HG02885 (cell line): ENCODE measurements at regions not wholly inside any gene's neighbourhood (a gene's known extent, or its start where the extent isn't known, plus 50 kb on each side); places are given as distances from the start of the nearest gene placed in this dataset.

Source experiments
- ATAC-seq: cut with Tn5 transposase; IDR thresholded peaks from one replicate; pipeline ENCODE4 v1.9.1; 2021; ENCODE audit warnings: mild to moderate bottlenecking; ENCODE audit not compliant: unreplicated experiment, poor library complexity

DNA sequence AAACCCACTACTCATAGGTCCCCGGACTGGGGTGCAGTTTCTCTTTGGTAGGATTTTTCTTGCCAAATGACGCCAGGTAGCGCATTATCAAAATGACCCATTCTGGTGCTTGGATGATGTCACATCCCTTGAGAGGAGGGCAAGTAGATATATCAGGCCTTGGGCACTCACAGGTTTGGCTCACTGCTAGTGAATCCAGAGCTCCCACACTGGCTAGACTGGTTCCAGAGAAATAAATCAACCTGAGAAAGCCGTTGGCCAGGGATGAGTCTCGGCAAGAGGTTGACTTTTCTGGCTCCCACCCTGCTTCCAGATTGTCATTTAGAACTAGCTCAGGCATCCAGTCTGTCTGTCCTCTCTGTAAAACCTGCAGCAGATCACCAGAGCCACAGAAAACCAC lies 188.4 kb upstream of the MAF start:
- ATAC-seq, result no peak

DNA sequence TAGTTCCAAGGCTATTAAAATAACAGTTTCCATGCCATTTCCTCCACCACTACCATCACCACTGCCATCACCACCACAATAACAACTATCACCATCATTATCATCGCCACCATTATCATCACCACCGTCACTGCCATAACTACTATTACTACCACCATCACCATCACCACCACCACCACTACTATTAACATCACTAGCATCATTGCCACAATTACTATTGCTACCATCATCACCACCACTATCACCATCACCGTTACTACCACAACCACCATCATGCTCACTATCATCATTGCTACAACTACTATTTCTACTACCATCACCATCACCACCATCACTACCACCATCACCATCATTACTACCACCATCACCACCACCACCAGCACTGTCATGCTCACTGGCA lies 185.9 kb upstream of the MAF start:
- ATAC-seq, result no peak

DNA sequence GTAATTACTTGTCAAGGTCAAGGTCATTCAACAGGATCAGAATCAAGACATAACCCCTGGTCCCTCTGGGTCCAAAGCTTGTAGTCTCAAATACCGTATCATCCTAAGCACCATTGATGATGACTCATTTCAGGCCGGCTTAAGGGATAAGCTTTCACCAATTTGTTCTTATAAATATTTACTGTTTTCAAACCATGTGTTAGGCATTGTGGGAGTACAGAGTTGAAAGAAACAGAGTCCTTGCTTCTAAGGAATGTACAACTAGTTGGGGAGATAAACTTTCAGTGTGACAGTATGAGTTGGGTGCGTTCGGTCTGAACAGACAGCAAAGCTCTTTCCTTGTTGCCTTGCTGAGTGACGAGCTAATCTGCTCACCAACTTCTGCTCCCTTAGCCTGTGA lies 183.5 kb upstream of the MAF start:
- ATAC-seq, result no peak

DNA sequence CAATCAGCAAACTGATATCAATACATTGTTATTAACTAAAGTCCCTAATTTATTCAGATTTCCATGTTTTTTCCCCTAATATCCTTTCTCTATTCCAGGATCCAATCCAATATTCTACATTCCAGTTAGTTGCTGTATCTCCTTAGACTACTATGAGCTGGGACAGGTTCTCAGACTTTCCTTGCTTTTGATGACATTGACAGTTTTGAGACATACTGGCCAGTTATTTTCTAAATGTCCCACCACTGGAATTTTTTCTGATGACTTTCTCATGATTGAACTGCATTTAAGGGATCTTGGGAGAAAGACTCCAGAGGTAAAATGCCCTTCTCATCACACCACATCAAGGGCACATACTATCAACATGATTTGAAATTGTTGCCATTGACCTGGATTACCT lies 177.1 kb upstream of the MAF start:
- ATAC-seq, result no peak

DNA sequence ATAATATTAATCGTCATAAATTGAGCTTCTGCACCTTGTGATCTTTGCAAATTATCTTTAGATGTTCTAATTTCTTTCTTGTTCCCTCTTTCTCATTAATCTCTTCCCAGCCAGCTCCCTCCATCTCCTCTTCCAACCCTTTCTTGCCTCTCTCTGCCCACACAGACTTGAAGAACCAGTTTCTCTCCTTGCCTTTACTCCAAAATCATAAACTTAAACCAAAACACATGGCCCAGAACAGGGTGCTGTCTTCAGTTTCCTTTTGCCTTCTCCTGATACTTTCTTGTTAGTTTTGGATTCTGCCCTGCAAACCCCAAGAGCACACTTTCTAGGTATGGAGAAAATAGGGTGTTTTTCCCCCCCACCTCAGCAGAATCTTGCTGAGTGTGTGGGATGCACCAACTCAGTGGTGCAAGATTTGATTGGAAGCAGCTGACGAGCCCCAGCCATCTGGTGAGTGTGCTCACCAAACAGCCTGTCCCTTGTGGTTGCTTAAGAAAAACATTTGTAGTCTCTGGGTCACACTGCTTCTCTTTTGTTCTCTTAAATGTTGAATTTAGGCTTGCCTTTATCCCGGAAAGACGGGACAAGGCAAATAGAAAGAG lies 175.8 kb upstream of the MAF start:
- ATAC-seq, result no peak

DNA sequence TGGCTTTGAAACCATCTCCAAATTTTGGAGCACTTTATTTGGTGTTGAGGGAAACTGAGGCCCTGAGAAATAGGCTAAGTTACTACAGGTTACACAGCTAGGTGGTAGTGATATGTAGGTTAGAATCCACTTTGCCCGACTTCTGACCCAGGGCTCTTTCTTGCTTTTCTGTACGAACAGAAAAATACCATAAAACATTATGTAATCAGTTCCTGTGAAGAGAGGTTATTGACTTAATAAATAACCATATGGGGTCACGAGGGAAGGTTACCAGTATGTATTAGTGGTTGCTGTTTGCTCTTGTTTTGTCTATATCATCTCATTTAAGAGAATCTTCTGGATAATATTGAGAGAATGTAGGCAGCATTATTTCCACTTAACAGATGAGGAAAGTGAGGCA lies 172.2 kb upstream of the MAF start:
- no peak for ATAC-seq

DNA sequence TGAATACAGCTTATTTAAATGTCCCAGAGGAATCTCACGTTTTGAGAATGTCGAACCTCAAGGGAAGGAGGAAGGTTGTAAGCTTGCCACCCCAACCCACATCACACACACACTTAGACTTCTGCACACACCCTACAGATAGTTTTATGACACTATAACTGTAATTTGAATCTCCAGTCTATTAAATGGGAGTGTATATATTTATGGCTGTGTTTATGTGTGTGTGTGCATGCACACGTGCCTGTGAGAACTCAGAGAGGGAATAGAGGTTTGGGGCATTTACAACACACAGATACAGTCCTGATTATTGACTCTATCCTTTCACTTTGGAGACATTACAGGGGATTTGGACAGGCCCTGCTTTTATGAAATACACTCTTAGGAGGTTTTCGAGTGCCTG lies 171.5 kb upstream of the MAF start:
- no peak for ATAC-seq

DNA sequence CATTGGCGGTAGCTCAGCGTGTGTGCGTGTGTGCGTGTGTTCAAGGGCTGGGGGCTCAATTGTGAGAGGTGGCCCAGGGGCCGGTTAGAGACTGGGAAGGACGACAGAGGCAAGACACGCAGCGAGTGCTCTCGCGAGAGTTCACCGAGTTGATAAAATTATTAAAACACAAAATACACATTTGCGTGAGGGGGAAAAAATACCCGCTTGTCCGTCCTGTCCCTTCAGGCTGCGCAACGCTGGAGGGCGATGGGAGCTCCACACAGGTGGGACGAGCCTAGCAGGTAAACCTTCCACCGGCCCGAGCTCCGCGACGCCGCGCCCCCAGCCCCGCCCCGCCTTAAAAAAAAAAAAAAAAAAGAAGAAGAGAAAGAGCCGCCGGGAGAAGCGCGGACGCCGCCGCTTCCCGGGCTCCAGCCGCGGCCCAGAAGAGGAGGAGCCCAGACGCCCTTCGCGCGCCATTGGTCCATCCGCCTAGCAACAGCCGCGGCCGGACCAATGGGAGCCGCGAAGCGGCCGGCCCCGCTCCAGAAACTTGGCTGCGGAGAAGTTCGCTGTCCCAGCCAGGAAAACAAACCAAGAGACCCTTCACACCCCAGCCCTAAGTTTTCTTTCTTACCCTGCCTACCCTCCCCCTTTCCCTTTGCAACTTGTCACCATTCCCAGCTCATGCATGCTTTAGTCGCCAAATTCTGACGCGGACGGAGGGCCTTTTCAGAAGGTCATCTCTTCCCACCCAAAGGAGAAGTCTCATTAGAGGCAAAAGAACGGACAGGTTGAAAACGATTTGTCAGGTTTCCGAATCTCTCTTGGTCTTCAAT lies 169.9 kb upstream of the MAF start:
- peak; percentile 100 for ATAC-seq

DNA sequence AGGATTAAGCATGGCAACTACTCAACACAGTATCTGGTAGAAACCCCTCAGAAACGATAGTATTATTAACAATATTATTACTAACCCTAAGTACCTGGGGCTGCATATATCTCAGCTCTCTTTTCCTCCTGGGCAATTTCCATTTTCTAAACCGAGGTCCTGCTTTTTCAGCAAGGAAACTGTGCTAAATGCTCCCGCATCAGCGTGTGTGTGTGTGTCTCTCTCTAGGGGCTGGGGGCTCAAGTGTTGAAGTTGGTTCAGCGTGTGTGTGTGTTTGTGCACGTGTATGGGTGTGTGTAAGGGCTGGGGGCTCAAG lies 169.3 kb upstream of the MAF start:
- ATAC-seq, result no peak

DNA sequence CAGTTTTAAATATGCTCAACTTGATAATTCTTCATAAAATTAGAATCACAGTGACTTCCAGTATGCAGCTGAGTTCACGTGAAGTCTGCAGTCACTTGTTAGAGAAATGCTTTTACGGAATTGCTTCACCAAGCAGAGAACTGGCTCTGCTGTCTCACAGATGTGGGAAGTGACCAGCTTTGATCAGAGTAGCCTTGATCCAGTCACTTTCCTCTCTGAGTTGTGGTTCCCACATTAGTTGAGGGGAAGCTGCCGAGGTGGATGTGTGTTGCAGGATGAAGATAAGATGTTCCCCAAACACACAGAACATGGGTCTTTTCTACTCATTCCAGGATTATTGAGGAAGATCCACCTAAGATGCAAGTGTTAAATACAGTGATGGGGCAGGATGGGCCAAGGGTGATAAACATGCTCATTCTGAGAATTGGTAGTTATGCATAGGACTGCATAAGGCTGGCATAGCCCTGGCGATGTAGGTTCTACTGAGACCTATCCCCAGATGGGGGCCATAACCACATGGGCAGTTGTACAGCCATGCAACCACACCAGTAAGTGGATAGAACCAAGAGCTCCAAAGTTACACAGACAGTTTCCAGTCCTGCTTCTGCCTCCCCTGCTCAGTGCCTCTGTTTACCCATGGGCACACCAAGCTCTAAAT lies 168.9 kb upstream of the MAF start:
- no peak for ATAC-seq

DNA sequence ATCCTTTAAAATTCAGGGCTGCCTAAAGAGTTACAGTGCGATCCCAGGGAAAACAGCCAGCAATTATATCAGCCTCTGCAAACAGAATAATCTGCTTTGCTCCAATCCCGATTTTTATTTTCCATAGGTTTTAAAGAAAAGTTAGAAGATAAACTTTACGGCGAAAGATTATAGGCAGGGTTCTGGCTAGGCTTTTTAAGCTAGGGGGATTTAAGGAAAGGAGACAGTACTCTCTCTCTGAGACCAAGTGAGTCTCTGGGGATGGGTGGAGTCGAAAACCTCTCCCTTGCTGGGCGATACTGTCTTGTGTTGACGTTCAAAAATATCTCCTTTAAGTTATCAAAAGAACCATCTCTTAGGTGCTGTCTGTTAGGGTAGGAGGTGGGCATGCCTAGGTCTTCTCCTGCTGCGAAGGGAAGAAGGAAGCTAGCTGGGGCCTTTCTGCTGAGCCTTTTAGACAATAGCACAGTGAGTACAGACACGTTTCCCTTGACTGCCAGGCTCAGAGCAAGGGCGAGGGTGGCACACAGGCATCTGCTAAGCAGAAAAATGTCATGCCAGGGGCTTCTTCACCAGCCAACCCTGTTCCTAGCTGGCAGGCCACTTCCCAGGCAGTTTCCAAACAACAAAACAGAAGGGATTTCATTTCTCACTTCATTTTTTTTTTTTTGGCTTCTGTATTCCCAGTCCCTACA lies 167.9 kb upstream of the MAF start:
- no peak for ATAC-seq

DNA sequence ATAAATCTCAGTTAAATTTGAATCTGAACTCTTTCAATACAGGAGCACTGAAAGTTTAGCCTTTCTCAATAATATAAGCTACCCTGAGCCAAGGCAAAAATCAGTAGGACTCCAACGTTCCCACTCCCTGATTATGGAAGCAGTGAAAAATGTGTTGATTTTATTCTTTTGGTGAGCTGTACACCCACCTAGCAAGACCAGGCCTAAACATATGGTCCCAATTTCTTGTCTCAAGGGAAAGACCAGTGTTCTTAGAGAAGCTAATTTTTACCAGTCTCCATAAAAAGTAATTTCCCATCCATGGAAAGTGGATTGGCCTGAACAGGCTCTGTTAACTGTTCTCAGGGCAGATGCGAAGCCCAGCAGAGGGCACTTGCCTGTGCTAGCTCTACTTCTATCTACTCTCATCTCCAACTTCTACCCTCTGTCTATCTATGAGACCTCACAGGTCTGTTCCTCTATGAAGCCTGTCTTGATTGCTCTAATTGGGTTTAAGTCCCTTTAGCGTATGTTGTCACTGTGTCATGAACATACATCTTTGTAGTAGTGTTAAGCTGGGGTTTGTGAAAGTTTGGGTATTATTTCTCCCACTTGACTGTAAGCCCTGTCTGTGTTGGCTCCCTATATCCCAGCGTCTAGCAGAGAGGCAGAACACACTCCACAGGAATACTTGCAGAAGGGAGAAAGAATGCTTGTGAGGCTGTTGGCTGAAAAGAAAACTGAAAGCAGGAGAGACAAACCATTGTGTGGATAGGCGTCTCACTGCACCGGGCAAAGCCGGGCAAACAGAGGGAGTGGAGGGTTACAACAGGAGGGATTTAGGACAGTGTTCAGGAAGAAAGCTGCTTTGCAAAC lies 167.1 kb upstream of the MAF start:
- ATAC-seq, result no peak

DNA sequence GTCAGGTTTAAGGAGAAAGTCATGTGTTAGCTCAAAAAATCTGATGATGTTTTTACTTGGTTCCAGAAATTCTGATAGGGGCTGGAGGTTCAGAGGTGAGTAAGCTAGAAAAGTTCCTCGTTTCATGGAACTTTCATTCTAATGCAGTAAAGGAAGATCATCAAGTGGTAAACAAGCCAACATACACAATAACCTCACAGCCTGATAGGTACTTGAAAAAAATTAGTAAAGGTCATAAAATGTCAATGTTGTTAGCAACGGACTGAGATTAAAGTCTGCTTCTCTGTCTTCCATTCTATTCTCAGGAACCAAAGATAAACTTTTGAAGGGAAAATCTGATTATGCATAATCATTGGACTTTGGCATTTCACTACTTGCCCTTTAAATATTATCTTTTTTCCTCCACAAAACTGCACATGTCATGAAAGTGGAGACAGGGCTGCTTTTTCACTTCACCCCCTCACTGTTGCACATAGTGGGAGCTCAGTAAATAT lies 165.4 kb upstream of the MAF start:
- ATAC-seq, result no peak

DNA sequence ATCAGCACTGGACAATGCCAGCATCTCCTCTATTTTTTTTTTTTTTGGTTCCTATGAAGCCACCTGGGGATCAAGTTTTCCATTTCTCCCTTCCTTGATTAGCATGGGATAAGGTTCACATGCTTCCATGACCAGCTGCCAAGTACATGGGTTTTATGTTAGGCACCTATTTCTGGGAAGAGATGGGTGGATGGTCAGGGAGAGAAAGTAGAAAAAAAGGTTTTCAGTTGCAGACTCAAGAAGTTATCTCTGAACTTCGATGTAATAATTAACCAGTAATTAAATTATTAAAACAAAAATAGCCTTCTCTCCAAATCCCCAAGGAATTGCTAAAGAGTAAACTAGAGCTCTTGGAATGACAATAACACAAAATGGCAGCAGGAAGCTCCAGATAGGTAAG lies 164.9 kb upstream of the MAF start:
- ATAC-seq, result no peak

DNA sequence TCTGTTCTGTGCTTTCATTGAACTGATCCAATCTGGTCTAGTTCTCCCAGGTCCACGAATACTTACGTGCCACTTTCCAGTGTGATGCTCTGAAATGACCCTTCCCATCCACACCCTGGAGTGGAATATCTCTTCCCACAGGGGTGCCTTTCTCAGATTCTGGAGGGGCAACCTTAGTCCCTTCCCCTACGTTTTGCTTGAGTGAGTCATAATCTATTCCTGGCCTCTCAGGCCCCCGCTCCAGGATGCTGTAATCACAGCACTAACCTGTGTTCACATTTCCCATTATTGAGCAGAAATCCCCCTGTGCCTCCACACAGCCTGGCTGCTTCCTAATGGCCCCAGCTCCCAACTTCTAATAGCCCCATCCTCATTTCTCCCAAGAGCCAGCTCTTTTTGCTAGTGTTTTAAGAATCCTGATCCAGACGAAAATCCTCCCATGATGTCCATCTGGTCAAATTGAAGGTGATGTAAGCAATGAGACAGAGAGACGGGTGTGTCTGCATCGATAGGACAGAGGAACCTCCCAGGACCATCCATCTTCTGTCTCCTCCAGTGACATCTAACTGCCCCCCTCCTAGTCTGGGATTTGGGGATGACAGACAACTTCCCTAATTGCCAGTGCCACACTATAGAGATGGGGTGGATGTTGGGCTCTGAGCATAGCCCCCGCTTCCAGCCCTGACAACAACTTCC lies 164.0 kb upstream of the MAF start:
- no peak for ATAC-seq

DNA sequence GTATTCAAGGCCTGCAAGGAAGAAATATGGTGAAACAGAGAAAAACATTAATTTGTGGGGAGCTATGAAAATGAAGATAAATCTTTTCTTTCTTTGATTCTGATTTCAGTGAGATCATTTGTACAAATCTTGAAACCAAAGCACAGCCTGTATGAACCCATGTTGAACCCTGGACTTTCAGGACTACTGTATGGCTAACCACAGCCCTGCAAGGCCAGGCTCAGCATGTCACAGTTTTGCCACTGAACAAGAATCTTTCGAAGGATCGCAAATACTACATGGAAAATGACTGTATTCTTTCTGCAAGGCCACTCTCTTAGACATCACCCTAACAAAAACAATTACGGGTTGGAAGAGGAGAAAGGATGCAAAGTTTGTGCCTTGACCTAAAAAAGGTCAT lies 161.7 kb upstream of the MAF start:
- no peak for ATAC-seq

DNA sequence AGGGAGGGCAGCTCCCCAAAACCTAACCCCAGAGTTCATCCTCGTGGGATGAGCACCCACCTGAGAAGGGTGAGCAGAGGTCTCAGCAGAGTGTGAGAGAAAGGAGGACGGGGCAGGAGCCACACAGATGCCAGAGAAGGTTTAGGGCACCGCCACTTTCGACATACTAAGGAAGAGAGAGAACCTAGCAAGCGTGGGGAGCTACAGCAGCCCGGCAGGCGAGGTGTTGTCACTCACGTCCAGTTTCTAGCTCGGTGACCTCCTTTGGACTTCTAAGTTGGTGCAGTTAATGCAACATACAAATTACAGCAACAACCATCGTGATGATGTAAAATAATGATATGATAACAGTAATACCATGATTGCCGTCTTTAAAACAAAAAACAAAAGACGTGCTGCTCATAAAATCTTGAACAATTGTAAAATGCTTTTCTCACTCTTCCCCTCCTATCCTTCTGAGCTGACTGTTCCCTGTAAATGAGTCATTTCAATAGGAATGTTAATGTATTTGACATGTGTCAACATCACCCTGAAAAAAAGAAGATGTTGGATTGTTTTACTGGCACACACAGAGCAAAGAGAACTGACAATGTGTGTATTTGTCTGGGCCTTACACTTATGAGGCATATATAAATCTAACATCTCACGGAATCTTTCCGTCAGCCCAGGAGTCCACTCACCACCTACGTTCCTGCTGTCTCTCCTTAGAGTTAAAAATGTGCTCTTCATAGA lies 158.2 kb upstream of the MAF start:
- ATAC-seq, result no peak

DNA sequence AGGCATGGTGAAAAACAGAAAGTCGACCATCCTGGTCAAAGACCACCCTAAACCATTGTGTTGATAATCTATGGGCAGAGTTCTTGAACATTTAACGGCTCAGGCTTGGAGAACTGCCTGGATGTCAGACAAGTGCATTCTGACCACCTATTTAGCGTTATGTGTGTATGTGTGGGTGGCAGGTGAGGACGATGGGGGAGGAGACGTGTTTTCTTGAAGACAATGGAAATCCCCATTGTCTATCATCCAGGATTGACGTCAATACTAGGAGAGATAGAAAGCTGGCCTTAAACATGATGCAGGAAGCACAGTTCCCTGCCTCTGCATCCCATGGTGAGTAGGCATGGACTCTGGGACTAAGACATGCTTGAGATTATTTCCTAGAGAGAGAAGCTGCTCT lies 157.4 kb upstream of the MAF start:
- no peak for ATAC-seq

DNA sequence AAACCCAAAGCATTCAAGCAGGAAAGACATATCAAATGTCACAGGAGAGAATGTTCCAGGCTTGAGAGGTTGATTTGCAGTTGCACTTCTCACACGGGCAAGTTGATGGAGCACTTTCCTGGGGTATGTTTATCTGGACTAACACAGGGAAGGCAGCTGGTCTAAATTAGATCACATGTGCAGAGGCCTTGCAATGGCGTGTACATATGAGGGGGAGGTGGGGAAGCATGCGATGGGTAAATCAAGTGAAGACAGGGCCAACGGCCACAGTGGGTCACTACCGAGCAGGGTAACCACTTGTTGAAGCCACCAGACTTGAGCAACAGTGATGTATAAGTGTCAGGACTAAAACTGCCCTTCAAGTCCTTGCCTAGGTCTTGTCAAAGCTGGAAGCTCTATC lies 156.6 kb upstream of the MAF start:
- no peak for ATAC-seq
